Body of pancreas (tissue), 4 donors: ENCODE measurements at regions not wholly inside any gene's neighbourhood (a gene's known extent, or its start where the extent isn't known, plus 50 kb on each side); places are given as distances from the start of the nearest gene placed in this dataset.

Experiments used
- POLR2A ChIP-seq, 3 donors: fragments of 450-650 bp; IDR thresholded peaks; one replicate each; pipeline ENCODE4 v1.6.1; 2016; ENCODE audit warnings: antibody characterized with exemption in 3 of 3, mild to moderate bottlenecking in 2 of 3
- TF ChIP-seq, protein P1 (sequence below), 7 experiments: fragments of 450-650 bp in 4 of 7; fragments of 200-600 bp in 3 of 7; sonication (generic) in 3 of 7; IDR thresholded peaks; one replicate each; pipeline ENCODE4 v1.5.1; 2016 to 2019; ENCODE audit warnings: antibody characterized with exemption in 7 of 7

DNA sequence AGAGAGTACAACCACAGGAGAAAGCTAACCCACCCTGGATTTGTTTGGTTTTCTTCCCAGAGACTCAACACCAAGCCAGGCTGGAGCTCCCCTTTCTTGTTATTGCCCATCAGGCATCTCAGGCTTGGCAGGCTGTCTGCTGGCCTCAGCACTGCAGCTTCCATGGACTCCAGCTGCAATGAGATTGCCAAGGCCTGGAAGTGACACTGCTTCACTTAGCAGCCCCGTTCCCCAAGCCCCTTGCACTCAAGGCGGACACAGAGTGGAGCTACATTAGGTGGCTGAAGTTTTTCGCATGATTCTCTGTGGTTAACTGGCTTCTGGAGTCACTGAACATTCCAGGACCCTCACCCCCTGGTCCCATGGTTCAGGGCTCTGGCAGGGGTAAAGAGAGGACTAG lies 163.1 kb upstream of the GDF10 start:
- TF ChIP-seq POLR2A (IDR thresholded peaks at IDR 0.05), result no peak
- TF ChIP-seq, protein P1, sequence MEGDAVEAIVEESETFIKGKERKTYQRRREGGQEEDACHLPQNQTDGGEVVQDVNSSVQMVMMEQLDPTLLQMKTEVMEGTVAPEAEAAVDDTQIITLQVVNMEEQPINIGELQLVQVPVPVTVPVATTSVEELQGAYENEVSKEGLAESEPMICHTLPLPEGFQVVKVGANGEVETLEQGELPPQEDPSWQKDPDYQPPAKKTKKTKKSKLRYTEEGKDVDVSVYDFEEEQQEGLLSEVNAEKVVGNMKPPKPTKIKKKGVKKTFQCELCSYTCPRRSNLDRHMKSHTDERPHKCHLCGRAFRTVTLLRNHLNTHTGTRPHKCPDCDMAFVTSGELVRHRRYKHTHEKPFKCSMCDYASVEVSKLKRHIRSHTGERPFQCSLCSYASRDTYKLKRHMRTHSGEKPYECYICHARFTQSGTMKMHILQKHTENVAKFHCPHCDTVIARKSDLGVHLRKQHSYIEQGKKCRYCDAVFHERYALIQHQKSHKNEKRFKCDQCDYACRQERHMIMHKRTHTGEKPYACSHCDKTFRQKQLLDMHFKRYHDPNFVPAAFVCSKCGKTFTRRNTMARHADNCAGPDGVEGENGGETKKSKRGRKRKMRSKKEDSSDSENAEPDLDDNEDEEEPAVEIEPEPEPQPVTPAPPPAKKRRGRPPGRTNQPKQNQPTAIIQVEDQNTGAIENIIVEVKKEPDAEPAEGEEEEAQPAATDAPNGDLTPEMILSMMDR (IDR thresholded peaks at IDR 0.05), result no peak
